Thyroid gland (tissue), 4 donors: ENCODE measurements at regions not wholly inside any gene's neighbourhood (a gene's known extent, or its start where the extent isn't known, plus 50 kb on each side); places are given as distances from the start of the nearest gene placed in this dataset.
"Not testable (repeated sequence)": the region's sequence is repeated elsewhere in the genome, so short reads cannot be mapped to it uniquely, and the experiment has no call there.

ENCODE experiments used
- DNase-seq, 2 donors: peaks; one replicate each; pipeline ENCODE4 v3.0.0-alpha.2; 2019
- H3K27ac ChIP-seq, 3 donors: fragments of 200-600 bp; sonication (generic); 1 replicate in 2 of 3; 2 replicates in 1 of 3; pipeline ENCODE4 v1.5.1; 2016 to 2019; ENCODE audit warnings: mild to moderate bottlenecking in 1 of 3, moderate library complexity in 1 of 3
- H3K27me3 ChIP-seq: fragments of 200-600 bp; sonication (generic); one replicate; pipeline ENCODE4 v1.5.1; 2019
- H3K36me3 ChIP-seq, 2 donors: fragments of 200-600 bp; sonication (generic); one replicate each; pipeline ENCODE4 v1.5.1; 2016 to 2019
- H3K4me1 ChIP-seq, 2 donors: fragments of 200-600 bp; sonication (generic); one replicate each; pipeline ENCODE4 v1.5.1; 2017 to 2019
- H3K4me3 ChIP-seq, 3 donors: fragments of 200-600 bp; sonication (generic); replicated peaks in 1 of 3; 1 replicate in 2 of 3; 2 replicates in 1 of 3; pipeline ENCODE4 v1.5.1; 2016; ENCODE audit warnings: mild to moderate bottlenecking in 1 of 3
- H3K9me3 ChIP-seq: fragments of 200-600 bp; sonication (generic); one replicate; pipeline ENCODE4 v1.5.1; 2017
- CTCF ChIP-seq, 6 experiments: fragments of 200-600 bp in 3 of 6; fragments of 450-650 bp in 3 of 6; sonication (generic) in 3 of 6; IDR thresholded peaks; one replicate each; pipeline ENCODE4 v1.5.1; 2016 to 2019; ENCODE audit warnings: antibody characterized with exemption in 6 of 6, mild to moderate bottlenecking in 2 of 6, inconsistent platforms in 1 of 6, moderate library complexity in 1 of 6
- POLR2A ChIP-seq, 2 donors: fragments of 450-650 bp; IDR thresholded peaks; one replicate each; pipeline ENCODE4 v1.6.1; 2017; ENCODE audit warnings: antibody characterized with exemption in 2 of 2, mild to moderate bottlenecking in 2 of 2, moderate library complexity in 1 of 2
- WGBS, 2 donors: methylation state at CpG; one replicate each; pipeline ENCODE4 v1.1.5; 2017; 5-methylcytosine and 5-hydroxymethylcytosine counted together
- intact Hi-C: fragments of 100-400 bp; cut with DNase I; formaldehyde crosslinking; loops from one replicate; pipeline ENCODE4 v1.15.1; 2023

- no peaks in the 10 kb centered on the region for H3K27me3 ChIP-seq
- H3K4me1 ChIP-seq: peaks cover 9 to 10% of the 10 kb centered on the region in 2 donors
- no peak for DNase-seq
- TF ChIP-seq POLR2A (IDR thresholded peaks at IDR 0.05) (no peak), CTCF (IDR thresholded peaks at IDR 0.05) (no peak)
- no peak overlapping the region for H3K27ac ChIP-seq
- no peaks in the 10 kb centered on the region for H3K36me3 ChIP-seq
- intact Hi-C loops: no loop called here
- no peaks in the 10 kb centered on the region for H3K9me3 ChIP-seq
- no peak overlapping the region for H3K4me3 ChIP-seq
Measured at GRCh38 chr1:115159958-115160357, 70.7 kb upstream of the TSPAN2 start.

GRCh38 chr1:115158181-115158580 is 68.9 kb upstream of the TSPAN2 start:
- TF ChIP-seq CTCF (IDR thresholded peaks at IDR 0.05) (no peak), POLR2A (IDR thresholded peaks at IDR 0.05) (no peak)
- Histone ChIP-seq H3K9me3 (no peaks in the 10 kb centered on the region), H3K27ac (no peak overlapping the region), H3K36me3 (no peaks in the 10 kb centered on the region), H3K4me1 (peaks cover 9 to 10% of the 10 kb centered on the region in 2 donors), H3K4me3 (no peak overlapping the region), H3K27me3 (no peaks in the 10 kb centered on the region)
- DNase-seq: peak; percentile 61 to 70
- 10 to 22% methylated on average over 2 of the region's 2 CpGs for WGBS, 2 donors
- intact Hi-C loops: no loop called here

GRCh38 chr1:115156826-115157468 is 67.6 kb upstream of the TSPAN2 start:
- 91 to 93% methylated on average over 4 of the region's 4 CpGs for WGBS, 2 donors
- intact Hi-C loops: no loop called here
- Histone ChIP-seq H3K4me3 (no peak overlapping the region), H3K27me3 (no peaks in the 10 kb centered on the region), H3K9me3 (no peaks in the 10 kb centered on the region), H3K4me1 (peaks cover 9 to 10% of the 10 kb centered on the region in 2 donors), H3K27ac (no peak overlapping the region), H3K36me3 (no peaks in the 10 kb centered on the region)
- no peak for DNase-seq
- TF ChIP-seq CTCF (IDR thresholded peaks at IDR 0.05) (no peak), POLR2A (IDR thresholded peaks at IDR 0.05) (no peak)

- peaks cover 9 to 10% of the 10 kb centered on the region in 2 donors for H3K4me1 ChIP-seq
- no peaks in the 10 kb centered on the region for H3K9me3 ChIP-seq
- H3K4me3 ChIP-seq: no peak overlapping the region
- no peak for DNase-seq
- intact Hi-C loops: no loop called here
- H3K27me3 ChIP-seq: no peaks in the 10 kb centered on the region
- no peaks in the 10 kb centered on the region for H3K36me3 ChIP-seq
- no peak overlapping the region for H3K27ac ChIP-seq
- TF ChIP-seq CTCF (IDR thresholded peaks at IDR 0.05) (no peak), POLR2A (IDR thresholded peaks at IDR 0.05) (no peak)
- 90% methylated on average over 5 of the region's 5 CpGs for WGBS, 2 donors
Measured at GRCh38 chr1:115153966-115154557, 64.8 kb upstream of the TSPAN2 start.

DNA sequence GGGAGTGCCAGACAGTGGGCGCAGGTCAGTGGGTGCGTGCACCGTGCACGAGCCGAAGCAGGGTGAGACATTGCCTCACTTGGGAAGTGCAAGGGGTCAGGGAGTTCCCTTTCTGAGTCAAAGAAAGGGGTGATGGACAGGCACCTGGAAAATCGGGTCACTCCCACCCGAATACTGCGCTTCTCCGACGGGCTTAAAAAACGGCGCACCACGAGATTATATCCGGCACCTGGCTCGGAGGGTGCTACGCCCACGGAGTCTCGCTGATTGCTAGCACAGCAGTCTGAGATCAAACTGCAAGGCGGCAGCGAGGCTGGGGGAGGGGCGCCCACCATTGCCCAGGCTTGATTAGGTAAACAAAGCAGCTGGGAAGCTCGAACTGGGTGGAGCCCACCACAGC is 58.6 kb upstream of the TSPAN2 start:
- H3K27ac ChIP-seq, H3K36me3 ChIP-seq, H3K9me3 ChIP-seq, DNase-seq, H3K4me3 ChIP-seq, intact Hi-C loops, H3K4me1 ChIP-seq, H3K27me3 ChIP-seq: not testable (repeated sequence)
- WGBS, 2 donors: 25 to 26% methylated on average over 14 to 18 of the region's 22 CpGs
